Fibroblast of the aortic adventitia (primary cell): ENCODE measurements at regions not wholly inside any gene's neighbourhood (a gene's known extent, or its start where the extent isn't known, plus 50 kb on each side); places are given as distances from the start of the nearest gene placed in this dataset.

Source experiments
- DNase-seq: peaks from one replicate; pipeline ENCODE4 v3.0.0-alpha.2; 2010; ENCODE audit warnings: low read depth
- H3K4me3 ChIP-seq: 2 replicates; pipeline ENCODE4 v1.5.1; 2011; ENCODE audit warnings: low read depth, mild to moderate bottlenecking, control low read depth, low read length, moderate library complexity
- TF ChIP-seq, protein P1 (sequence below): IDR thresholded peaks from 2 replicates; pipeline ENCODE4 v1.5.1; 2011; ENCODE audit warnings: mild to moderate bottlenecking, low read length, control low read depth, inconsistent platforms; ENCODE audit not compliant: insufficient read depth

DNA sequence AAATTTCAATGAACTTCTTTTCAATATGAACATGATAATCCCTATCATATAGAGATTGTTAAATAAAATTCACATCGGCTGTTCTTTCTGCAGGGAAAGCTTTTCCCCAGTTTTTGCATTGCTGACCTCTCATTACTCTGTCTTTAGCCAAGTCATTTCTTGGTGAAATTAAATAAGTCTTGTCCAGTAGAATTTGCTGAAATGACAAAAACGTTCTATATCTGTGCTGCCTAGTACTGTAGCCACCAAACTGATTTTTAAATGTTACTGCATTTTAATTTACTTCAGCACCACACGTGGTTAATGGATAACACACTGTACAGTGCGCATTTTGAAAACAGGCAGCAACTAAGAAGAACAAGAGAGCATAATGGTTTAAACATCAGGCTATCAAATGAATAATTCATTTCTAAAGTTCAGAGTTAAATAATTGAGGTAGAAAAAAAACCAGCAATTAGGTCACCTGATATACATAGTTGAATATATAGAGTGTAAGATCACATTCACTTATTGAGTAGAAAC is 178.9 kb downstream of the LIG4 start:
- no peak for DNase-seq
- TF ChIP-seq, protein P1, sequence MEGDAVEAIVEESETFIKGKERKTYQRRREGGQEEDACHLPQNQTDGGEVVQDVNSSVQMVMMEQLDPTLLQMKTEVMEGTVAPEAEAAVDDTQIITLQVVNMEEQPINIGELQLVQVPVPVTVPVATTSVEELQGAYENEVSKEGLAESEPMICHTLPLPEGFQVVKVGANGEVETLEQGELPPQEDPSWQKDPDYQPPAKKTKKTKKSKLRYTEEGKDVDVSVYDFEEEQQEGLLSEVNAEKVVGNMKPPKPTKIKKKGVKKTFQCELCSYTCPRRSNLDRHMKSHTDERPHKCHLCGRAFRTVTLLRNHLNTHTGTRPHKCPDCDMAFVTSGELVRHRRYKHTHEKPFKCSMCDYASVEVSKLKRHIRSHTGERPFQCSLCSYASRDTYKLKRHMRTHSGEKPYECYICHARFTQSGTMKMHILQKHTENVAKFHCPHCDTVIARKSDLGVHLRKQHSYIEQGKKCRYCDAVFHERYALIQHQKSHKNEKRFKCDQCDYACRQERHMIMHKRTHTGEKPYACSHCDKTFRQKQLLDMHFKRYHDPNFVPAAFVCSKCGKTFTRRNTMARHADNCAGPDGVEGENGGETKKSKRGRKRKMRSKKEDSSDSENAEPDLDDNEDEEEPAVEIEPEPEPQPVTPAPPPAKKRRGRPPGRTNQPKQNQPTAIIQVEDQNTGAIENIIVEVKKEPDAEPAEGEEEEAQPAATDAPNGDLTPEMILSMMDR, result no peak
- H3K4me3 ChIP-seq, result no peak overlapping the region

DNA sequence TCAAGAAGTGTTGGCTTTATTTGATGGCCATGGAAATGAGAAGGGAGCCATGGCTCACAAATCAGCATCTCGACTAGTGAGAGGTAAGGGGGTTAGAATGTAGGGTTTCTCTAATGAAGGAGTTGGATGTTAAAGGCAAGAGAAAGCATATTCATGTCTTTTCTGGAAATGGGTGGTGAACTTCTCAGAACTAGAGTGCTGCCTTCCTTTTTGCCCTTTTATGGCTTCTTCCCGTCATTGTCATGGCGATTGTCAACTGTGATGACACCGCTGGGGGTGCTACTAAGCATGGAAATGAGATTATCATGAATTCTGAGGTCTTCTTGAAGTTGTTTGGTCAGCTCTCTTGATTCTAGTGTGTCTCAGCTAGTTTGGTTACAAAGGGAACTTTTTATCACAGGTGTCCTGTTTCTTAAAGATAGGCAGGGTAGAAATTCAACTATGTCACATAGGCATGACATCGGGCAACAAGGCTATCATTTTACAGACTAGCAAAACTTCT is 180.4 kb downstream of the LIG4 start:
- no peak overlapping the region for H3K4me3 ChIP-seq
- TF ChIP-seq, protein P1, result no peak
- DNase-seq, result no peak

DNA sequence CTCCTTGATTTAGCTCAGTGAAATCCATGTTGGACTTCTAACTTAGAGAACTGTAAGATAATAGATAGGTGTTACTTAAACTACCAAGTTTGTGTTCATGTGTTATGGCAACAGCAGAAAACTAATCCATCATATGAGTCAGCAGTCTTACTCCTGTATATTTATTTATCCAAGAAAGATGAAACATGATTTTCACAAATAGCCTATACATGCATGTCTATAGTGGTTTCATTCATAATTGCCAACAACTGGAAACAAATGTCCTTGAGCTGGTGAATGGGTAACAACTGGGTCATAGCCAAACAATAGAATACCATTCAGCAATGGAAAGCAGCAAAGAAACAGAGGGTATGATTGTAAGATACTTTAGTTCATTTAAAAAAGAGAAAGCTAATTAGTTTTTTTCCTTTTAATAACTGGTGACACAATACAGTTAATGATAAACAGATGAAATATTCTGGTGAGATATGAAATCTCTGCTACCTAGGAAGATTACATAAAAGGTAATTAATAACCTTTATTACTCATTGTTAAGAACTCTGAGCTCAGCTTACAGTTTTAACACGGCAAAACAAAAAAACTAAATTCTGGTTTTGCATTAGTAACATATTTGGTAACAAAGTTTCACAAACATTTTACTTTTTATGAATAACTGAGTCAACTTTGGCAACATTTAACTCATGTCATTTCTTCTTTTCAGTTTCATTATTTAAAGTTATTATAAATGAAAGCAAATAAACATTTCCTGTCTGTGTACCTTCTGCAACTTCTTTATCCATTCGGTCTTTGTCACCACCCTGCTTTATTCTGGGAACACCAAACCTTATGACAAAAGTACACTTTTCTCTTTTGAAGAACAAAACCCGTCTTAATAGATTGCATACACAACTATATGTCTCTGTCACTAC is 181.3 kb downstream of the LIG4 start:
- DNase-seq, result no peak
- TF ChIP-seq, protein P1, result no peak
- no peak overlapping the region for H3K4me3 ChIP-seq

DNA sequence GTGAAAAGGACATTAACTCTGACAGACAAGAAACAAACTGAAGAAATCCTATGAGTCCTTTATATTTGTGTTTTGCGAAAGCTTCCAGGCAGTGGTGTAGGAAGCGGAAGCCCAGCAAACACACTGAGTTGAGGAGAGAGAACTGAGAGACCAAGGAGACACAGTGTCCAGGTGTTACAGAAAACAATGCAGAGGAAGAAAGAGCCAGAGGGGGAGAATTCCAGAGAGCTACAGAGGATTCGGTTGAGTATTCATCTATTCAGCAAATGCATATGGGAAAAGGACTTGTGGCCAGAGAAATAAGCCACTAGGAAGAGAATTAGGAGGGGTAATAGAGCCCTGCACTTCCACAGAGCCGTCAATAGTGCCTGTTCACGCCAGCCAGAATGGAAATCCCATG is 183.5 kb downstream of the LIG4 start:
- H3K4me3 ChIP-seq, result no peak overlapping the region
- TF ChIP-seq, protein P1, result no peak
- DNase-seq, result no peak

DNA sequence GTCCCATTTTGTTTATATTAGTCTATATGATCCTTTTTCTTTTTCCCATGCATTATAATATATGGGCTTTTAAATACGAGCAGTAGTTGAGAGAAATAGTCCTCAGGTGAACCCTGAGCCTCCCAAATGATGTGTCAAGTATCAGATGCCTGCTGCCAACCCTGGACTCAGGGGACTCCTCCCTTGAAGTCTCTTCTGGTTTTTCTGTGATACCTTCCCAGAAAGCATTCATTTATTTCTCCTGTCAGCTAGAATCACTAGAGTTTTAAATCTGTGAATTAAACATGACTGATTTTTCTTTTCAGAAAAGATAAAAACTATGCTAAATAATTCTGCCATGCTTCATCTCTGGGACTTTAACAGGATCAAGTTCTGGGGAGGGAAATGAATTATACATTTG is 184.6 kb downstream of the LIG4 start:
- TF ChIP-seq, protein P1, result no peak
- no peak overlapping the region for H3K4me3 ChIP-seq
- DNase-seq, result no peak

DNA sequence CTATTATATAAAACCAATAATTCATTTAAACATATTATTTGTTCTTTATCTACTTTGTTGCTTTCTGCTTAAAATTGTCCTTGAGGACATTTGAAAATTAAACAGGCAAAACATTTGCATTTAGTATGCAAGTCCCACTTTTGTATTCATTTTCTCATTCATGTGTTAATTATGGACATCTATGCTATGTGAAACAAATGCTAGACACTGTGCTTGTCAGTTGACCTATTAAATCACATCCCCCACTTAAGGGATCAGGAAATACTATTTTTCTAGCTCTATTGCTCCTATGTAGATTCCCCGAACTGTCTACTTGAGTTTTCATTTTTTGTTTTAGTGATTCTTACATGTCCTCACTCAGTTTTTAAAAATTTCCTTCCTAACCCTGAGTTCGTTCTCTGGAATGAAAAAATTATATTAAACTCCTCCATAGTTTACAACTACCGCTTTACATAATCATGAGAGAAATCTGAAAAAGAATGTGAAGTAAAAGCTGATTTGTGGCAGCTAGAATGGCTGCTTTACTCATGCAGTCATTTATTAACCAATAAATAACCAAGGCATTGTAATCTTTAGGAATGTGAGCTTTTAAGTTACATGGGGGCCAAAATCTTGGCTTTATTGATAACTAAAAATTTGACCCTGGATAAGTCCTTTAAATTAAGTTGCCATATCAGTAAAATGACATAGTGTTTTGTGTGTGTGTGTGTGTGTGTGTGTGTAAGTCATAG is 188.5 kb downstream of the LIG4 start:
- TF ChIP-seq, protein P1, result no peak
- DNase-seq, result no peak
- H3K4me3 ChIP-seq, result no peak overlapping the region
